NCI-H1436 (cell line): ENCODE measurements at regions not wholly inside any gene's neighbourhood (a gene's known extent, or its start where the extent isn't known, plus 50 kb on each side); places are given as distances from the start of the nearest gene placed in this dataset.

ENCODE experiments used
- DNase-seq: peaks from one replicate; lab custom pipeline; 2025; lab: John Stamatoyannopoulos, UW

DNA sequence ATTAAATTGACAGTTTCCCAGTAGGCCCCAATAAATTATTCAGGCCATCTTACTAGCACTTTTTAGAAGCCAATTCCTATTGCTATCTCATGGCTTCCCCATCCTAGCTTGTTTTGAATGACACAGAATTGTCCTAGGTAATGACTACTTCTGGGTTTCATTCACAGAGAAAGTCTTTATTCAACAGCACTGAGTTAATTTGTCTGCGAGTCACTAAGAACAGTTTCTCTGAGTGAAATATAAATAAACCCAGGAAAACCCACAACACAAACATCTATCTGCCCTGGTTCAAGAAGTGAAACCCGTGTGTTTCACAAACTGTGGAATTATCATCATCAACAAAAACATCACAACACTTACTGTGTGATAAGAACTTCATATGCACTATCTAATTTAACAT lies 1366.8 kb downstream of the EPHA7 start:
- DNase-seq: no peak

GRCh38 chr6:92050216-92050615 lies 1369.1 kb downstream of the EPHA7 start:
- no peak for DNase-seq

DNA sequence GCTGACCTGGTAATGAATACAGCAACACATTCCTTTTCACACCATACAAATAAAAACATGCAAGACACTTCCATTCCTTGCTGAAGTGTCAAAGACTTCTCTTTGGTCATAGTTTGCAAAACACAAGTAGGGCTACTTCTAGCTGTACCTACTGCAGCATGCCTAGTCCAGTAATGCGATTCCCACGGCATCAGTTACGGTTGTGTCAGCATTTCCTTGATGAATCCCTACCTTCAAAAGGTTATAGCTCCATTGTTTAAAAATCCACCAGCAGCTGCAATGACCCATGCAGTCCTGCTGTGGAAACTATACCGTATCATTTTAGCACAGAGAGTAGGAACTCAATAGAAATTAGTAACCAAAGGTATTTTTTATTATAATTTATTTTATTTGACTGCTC lies 1371.5 kb downstream of the EPHA7 start:
- DNase-seq: no peak

DNA sequence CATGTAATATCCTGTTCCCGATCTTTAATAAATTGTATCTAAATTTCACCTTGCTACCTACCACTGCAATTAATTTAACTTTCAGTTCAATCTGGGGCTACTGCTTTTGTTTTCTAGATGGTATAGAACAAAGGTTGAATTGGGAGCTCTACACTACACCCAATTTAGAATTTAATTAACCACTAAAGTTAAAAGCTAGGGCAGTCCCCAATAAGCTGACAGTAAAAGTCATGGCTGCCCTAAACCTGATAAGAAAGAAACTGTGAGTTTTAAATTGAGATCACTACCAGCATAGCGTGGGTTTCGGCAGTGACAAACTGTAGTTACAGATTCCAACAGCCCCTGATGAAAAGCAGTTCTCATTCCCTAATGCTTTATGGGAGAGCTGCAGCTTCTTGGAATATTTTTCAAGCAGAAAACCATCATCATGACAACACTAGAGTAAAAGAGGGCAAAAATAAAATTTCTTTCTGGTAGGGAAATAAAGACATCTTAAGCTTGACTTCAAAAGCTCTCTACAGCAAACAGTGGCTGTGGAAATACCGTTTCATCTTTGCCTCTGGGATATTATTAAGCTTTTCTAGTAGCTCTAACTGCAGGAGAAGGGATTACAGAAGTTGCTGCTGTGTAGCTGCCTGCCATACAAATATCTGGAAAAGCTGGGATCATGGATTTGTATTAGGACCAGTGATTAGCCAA lies 1372.1 kb downstream of the EPHA7 start:
- DNase-seq: no peak

DNA sequence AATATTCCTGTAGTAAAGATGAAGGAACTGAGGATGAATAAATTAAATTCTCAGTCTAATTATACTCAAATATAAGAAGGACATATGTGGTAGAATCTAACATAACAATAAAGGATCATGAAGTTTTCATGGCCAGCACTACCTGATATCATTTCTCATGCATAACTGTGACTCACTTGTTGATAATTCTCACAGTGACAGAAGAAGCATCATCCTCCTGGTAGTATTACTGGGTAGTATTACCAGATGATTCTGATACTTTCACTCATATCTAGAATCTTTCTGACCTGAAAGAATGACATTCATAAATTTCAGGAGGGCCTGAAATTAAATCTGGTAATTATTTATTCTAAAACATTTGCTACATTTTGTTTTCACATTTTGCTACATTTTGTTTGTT lies 1375.0 kb downstream of the EPHA7 start:
- DNase-seq: no peak

GRCh38 chr6:92043777-92044176 lies 1375.6 kb downstream of the EPHA7 start:
- DNase-seq: no peak

DNA sequence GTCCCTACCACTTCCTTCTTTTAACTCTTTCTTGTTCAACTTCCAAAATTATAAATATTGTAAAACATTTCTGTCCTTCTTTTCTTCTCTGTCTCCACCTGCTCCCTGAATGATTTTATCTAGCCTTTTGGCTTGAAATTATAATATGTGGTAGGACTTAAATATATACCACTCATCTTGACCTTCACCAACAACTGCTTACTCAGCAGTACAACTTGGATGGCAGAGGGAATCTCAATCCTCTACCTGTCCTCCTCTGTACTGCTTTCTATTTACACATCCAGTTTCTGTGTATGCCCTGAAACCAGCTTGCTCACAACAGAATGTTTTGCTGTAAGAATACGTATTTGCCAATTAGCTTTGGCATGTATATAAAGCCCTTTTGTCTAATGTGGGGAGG lies 1392.5 kb downstream of the EPHA7 start:
- no peak for DNase-seq

DNA sequence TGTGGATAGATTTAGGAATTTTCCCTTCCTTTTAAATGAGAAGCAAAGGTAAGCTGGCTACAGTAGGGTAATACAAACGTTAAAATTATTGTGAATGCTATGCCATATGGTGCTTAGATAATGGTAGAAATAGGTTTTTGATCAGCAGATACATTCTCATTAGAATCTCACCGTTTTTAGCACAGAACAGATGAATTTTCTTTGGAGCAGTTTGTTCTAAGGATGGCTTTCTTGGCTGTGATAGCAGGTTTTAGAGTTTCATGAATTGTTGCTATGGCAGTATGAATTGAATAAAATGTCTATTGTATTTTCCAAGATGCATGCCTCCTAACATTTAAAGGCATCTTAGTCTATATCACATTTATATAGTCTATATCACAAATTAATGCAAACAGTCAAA lies 1394.5 kb downstream of the EPHA7 start:
- DNase-seq: no peak

DNA sequence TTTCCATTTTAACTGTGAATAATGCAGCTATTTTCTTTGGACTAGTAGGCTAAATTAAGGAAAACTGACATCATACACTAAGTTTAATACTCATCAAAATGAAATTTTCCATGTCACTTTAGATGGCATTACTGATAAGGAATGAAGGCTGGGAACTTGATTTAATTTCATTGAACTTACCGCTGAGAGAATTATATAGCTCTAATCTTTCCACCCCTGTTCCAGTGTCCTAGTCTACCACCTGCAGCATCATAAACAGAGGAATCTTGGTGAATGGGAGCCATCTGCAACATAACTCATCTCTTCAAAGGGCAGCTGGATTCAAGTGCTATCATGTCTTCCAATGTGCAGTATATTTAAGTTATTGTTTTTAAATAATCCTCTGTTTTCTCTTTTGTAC lies 1395.2 kb downstream of the EPHA7 start:
- DNase-seq: no peak

GRCh38 chr6:92023410-92023966 lies 1395.9 kb downstream of the EPHA7 start:
- no peak for DNase-seq

DNA sequence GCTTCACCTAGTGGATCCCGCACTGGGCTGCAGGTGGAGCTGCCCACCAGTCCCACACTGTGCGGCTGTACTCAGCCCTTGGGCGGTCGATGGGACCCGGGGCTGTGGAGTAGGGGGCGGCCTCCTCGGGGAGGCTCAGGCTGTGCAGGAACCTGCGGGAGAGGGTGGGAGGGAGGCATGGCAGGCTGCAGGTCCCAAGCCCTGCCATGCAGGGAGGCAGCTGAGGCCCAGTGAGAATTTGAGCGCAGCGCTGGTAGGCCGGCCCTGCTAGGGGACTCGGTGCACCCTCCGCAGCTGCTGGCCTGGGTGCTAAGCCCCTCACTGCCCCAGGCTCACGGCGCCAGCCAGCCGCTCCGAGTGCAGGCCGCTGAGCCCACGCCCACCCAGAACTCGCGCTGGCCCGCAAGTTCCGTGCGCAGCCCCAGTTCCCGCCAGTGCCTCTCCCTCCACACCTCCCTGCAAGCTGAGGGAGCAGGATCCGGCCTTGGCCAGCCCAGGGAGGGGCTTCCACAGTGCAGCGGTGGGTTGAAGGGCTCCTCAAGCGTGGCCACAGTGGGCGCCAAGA lies 1407.6 kb downstream of the EPHA7 start:
- no peak for DNase-seq

DNA sequence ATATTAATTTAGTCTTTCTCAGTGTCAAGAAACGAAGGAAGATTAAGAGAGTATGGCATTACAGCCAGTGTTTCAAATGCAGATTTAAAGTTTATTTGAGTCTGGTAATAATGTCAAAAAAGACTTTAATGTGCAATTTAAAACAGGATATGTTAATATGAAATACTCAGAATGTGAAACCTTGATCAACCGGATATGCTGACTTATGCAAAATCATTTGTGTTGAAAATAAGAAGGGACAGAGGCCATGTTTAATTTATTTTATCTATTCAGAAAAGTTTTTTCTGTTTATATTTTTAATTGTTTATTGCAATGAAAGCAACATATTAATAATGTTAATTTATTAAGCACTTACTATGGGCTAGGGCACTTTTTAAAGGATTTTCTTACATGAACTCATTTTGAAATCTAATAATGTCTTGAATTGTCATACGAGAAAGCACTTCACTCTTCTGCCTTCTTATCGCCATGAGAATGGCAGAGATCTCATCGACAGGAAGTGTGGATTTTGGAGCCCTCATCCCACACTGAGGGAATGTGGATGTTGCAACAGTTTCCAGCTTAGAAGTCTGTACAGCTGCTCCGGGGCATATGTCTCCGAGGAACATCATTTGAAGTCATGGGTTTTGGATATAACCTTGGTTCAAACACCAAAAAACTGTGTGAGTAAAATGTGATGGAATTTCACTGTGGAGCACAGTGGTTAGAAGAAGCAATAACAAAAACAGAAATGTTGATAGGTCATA lies 1410.4 kb downstream of the EPHA7 start:
- DNase-seq: no peak

- no peak for DNase-seq
Measured at GRCh38 chr6:92000112-92000511, 1413.2 kb upstream of the MAP3K7 start.

DNA sequence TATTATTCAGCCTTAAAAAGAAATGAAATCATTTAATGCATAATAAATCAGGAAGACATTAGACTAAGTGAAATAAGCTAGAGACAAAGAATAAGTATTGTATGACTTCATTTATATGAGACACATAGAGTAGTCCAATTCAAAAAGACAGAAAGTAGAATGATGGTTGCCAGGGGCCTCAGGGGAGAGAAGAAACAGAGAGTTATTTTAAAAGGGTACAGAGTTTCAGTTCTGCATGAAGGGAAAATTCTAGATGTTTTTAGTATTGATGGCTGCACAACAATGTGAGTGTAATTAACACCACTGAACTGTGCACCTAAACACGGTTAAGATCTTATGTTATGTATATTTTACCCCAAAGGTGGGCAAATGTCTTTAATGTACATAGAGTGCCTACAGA lies 1407.9 kb upstream of the MAP3K7 start:
- DNase-seq: no peak

- DNase-seq: no peak
Measured at GRCh38 chr6:91982559-91982958, 1395.7 kb upstream of the MAP3K7 start.

DNA sequence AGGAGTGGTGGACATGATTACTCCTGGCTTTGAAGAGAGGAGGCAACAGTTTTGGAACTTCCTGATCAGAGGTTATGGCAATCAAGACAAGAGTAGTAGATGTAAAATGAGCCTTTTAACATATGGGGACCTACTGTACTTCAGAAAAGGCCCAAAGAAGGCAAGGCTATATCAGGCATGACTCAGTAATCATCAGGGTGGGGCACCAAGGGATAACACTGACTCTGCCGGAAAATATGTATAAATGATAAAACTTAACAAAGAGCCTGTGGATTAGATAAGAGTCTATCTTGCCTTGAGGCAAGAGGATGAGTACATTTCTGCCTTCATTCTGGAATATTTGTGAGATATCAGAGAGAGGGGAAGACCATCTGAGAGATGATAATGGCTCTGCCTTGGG lies 1389.9 kb upstream of the MAP3K7 start:
- no peak for DNase-seq

DNA sequence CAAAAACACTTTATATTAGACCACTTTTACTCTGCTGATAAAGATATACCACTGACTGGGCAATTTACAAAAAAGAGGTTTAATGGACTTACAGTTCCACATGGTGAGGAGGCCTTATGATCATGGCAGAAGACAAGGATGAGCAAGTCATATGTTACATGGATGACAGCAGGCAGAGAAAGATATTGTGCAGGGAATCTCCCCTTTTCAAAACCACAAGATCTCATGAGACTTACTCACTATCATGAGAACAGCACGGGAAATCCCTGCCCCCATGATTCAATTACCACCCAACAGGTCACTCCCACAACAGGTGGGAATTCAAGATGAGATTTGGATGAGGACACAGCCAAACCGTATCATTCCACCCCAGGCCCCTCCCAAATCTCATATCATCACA lies 1383.8 kb upstream of the MAP3K7 start:
- no peak for DNase-seq

GRCh38 chr6:91965872-91966271 lies 1379.0 kb upstream of the MAP3K7 start:
- no peak for DNase-seq

DNA sequence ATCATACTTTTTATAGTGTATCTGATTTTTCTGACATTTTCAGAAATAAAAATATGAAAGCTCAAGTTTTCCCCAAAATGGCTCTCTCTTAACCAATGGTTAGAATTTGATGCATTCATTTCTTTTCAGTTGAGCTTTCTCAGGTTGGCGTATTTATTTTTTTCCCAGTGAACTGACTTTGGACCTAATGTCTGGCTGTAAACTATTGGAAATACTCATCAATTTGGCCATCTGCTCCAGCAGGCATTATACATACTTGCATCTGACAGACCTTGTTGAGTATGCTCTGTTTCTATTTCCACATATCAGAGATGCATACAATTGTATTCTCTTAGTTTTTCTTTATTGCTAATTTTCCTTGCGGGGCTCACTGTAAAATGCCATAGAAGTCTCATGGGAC lies 1374.8 kb upstream of the MAP3K7 start:
- no peak for DNase-seq

DNA sequence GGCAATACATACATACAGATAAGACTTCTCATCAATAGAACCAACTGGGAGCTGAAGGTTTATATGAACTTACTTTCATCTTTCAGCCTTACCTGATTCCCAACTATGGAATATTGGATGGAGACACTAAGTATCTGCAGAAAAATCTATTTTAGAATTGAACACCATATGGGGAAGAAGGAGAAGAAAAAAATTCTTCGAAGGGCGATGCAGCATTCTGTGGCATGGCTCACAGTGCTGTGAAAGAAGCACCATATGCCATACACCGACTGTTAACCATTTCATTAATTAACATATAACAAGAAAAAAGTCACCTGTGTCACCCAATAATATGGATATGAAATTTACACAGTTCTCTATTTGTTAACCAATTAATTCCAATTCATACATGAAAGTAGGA lies 1374.4 kb upstream of the MAP3K7 start:
- DNase-seq: no peak

DNA sequence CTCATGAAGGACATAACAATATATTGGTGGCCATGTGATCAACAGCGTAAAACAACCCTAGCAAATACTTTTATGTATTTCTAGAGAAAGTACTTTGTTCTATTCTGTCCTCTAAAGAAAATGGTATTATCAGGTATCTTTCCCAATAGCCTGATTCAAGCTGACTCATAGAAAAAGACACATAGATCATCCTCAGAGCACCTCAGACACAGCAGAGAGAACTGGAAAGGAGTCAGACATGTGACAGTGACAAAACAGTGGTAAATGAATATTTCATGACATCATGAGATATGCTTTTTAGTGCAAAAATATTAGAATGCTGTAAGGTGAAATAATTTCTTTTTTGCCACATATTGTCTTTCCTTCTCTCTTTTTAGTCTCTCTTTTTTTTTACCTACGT lies 1355.0 kb upstream of the MAP3K7 start:
- no peak for DNase-seq

- DNase-seq: no peak
Measured at GRCh38 chr6:91940801-91941200, 1353.9 kb upstream of the MAP3K7 start.

DNA sequence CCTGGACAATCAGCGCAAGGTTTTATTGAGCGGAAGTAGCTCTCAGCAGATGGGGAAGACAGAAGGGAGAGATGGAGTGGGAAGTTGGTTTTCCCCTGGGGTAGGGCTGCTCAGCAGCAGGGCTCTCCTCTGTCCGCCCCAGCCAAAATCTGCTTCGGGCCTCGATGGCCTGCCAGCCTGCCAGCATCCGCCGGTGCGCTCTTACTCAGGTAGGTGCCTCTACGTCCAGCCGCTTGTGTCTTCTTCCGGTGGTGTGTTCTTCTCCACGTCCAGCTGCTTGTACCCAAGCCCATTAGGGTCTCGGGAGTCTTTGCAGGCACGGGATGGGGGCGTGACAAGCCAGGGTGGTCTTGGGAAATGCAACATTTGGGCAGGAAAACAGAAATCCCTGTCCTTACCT lies 1340.0 kb upstream of the MAP3K7 start:
- no peak for DNase-seq
